ENCODE measurements at regions not wholly inside any gene's neighbourhood (a gene's known extent, or its start where the extent isn't known, plus 50 kb on each side); places are given as distances from the start of the nearest gene placed in this dataset.

- Histone ChIP-seq H3K4me1 (ENCODE audit: control insufficient read depth, extremely low read depth, insufficient read depth, low read length) (no peaks in the 10 kb centered on the region), H2AFZ (ENCODE audit: control insufficient read depth, low read length) (no peak overlapping the region), H3K27me3 (ENCODE audit: control insufficient read depth, extremely low read depth, insufficient read depth, low read length) (no peaks in the 10 kb centered on the region), H3K9me3 (ENCODE audit: control insufficient read depth, low read depth, low read length) (no peaks in the 10 kb centered on the region), H3K36me3 (ENCODE audit: control insufficient read depth in 2 of 2, extremely low read depth in 1 of 2, insufficient read depth in 2 of 2, low read length in 2 of 2) (no peaks in the 10 kb centered on the region), H4K20me1 (ENCODE audit: control insufficient read depth, extremely low read depth, insufficient read depth, low read length) (no peaks in the 10 kb centered on the region), H3K9me1 (ENCODE audit: control insufficient read depth, extremely low read depth, insufficient read depth, low read length) (no peaks in the 10 kb centered on the region), H3K4me2 (ENCODE audit: control insufficient read depth, extremely low read depth, insufficient read depth, low read depth, low read length) (no peak overlapping the region), H3K4me3 (ENCODE audit: control insufficient read depth in 2 of 3, extremely low read depth in 1 of 3, insufficient read depth in 2 of 3, low read depth in 1 of 3, low read length in 3 of 3) (no peak overlapping the region), H3K79me2 (ENCODE audit: control insufficient read depth, insufficient read depth, low read length) (no peaks in the 10 kb centered on the region), H3K9ac (ENCODE audit: control insufficient read depth, extremely low read depth, insufficient read depth, low read length) (no peak overlapping the region), H3K27ac (ENCODE audit: control insufficient read depth, insufficient read depth, low read length) (no peak overlapping the region)
- dilution Hi-C loops (cut with MboI; ENCODE audit: extremely low pct_ligation_motif_present, low sequenced_read_pairs), result no loop called here
- FAIRE-seq (no peak), DNase-seq (ENCODE audit: low read depth, low spot score) (no peak)
- no peak for TF ChIP-seq CTCF (optimal IDR thresholded peaks at IDR 0.05 in 1 of 3, IDR thresholded peaks at IDR 0.05 in 1 of 3, conservative IDR thresholded peaks at IDR 0.05 in 1 of 3; ENCODE audit: extremely low read depth in 1 of 3, insufficient read depth in 2 of 3, low read length in 3 of 3)
These were observed 566.5 kb upstream of the ZNF462 start for GRCh38 chr9:106296426-106296825.

- H3K79me2 ChIP-seq (ENCODE audit: control insufficient read depth, insufficient read depth, low read length), result no peaks in the 10 kb centered on the region
- H3K27me3 ChIP-seq (ENCODE audit: control insufficient read depth, extremely low read depth, insufficient read depth, low read length), result peaks cover 2% of the 10 kb centered on the region
- FAIRE-seq, result no peak
- TF ChIP-seq EZH2 (IDR thresholded peaks at IDR 0.05; ENCODE audit: low read length) (no peak), CTCF (optimal IDR thresholded peaks at IDR 0.05 in 1 of 3, IDR thresholded peaks at IDR 0.05 in 1 of 3, conservative IDR thresholded peaks at IDR 0.05 in 1 of 3; ENCODE audit: extremely low read depth in 1 of 3, insufficient read depth in 2 of 3, low read length in 3 of 3) (no peak)
- H3K27ac ChIP-seq (ENCODE audit: control insufficient read depth, insufficient read depth, low read length), result no peak overlapping the region
- no peak overlapping the region for H3K4me3 ChIP-seq (ENCODE audit: control insufficient read depth in 2 of 3, extremely low read depth in 1 of 3, insufficient read depth in 2 of 3, low read depth in 1 of 3, low read length in 3 of 3)
- H4K20me1 ChIP-seq (ENCODE audit: control insufficient read depth, extremely low read depth, insufficient read depth, low read length), result no peaks in the 10 kb centered on the region
- no peaks in the 10 kb centered on the region for H3K9me1 ChIP-seq (ENCODE audit: control insufficient read depth, extremely low read depth, insufficient read depth, low read length)
- H2AFZ ChIP-seq (ENCODE audit: control insufficient read depth, low read length), result no peak overlapping the region
- dilution Hi-C loops (cut with MboI; ENCODE audit: extremely low pct_ligation_motif_present, low sequenced_read_pairs), result no loop called here
- no peak overlapping the region for H3K9ac ChIP-seq (ENCODE audit: control insufficient read depth, extremely low read depth, insufficient read depth, low read length)
- H3K36me3 ChIP-seq (ENCODE audit: control insufficient read depth in 2 of 2, extremely low read depth in 1 of 2, insufficient read depth in 2 of 2, low read length in 2 of 2), result no peaks in the 10 kb centered on the region
- no peaks in the 10 kb centered on the region for H3K9me3 ChIP-seq (ENCODE audit: control insufficient read depth, low read depth, low read length)
- no peak for DNase-seq (ENCODE audit: low read depth, low spot score)
- no peak overlapping the region for H3K4me2 ChIP-seq (ENCODE audit: control insufficient read depth, extremely low read depth, insufficient read depth, low read depth, low read length)
- H3K4me1 ChIP-seq (ENCODE audit: control insufficient read depth, extremely low read depth, insufficient read depth, low read length), result no peaks in the 10 kb centered on the region
These were observed 564.0 kb upstream of the ZNF462 start for GRCh38 chr9:106298997-106299396.
